Inferior parietal cortex (tissue), 1 donor: ENCODE measurements at regions not wholly inside any gene's neighbourhood (a gene's known extent, or its start where the extent isn't known, plus 50 kb on each side); places are given as distances from the start of the nearest gene placed in this dataset.

Source experiments
- DNase-seq: peaks from one replicate; pipeline ENCODE4 v3.0.0-alpha.2; 2016; ENCODE audit errors: extremely low spot score

DNA sequence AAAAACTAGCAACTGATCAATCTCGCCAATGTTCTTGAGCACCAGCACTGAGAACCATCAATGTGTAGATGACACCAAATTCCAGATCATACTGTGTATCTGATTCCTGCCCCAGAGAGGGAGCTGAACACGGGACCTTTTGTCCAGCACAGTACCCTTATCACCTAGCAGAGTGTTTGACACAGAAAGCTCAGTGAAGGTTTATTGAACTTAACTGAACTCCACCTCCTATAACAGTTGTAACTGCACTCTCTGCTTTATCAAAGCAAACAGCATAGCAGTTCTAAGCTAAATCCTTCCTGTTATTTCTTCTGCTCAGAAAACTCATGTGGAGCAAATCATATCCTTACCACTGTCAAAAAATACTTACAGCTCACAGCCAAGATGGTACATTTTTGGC is 183.4 kb upstream of the SLCO3A1 start:
- no peak for DNase-seq

DNA sequence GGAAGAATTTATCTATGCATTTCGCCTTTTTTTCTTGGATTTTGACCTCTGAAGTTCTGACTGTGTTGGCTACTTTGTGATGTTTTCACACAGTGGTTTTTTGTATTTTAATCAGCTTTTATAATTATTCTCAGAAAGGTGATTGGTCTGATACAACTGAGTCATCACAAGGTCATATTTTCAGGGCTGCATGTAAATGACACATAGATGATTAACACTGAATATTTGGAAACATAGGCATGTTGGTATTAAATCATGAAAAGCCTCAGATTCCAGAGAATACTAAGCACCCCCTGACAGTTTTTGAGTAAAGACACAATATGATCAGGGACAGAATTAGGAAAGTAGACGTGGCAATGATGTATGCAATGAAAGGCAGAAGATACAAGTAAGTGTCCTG is 175.5 kb upstream of the SLCO3A1 start:
- no peak for DNase-seq

DNA sequence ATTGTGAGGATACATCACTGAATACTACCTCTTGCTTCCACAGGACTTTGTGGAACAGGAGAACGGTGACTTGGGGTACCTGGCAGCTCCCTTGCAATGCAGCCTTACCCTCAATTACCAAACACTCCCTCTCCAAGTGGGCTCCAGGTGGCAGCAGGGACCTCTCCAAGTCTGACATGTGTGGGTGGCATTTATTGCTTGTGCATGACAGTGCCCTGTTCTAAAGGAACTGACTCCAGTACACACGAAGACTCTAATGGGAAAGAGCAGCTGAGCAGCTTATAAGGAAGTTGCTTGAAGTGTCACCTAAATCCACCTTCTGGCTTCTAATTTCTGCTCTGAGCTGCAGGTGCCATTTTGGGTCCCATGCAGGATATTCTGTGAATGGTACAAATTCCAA is 174.1 kb upstream of the SLCO3A1 start:
- peak; percentile 13 for DNase-seq

DNA sequence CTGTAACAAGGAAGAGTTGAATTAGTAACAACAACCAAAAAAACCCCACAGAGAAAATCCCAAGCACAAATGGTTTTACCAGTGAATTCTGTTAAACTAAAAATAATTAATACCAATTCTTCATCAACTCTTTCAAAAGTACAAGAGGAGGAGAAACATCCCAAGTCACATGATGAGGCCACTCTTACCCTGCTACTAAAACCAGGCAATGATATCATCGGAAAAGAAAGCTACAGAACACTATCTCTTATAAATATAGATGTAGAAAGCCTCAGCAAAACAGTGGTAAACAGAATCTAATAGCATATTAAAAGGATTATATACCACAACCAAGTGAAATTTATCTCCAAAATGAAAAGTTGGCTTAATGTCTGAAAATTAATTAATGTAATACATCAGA is 168.1 kb upstream of the SLCO3A1 start:
- DNase-seq: no peak

DNA sequence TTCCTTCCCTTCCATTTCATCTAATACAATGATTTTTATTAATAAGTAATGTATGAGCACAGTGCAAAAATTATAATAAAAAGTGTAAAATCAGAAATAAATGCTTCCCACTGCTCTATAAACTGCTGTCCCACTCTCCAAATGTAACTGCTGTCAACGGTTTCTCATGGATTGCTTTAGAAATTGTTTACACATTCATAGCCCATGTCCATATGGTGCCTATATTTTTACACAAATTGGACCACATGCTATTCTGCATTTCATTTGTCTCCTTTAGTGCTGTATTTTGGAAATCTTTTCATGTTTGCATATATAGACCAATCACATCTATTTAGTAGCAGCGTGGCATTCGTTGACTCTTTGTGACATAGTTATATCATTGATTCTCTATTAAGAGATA is 164.7 kb upstream of the SLCO3A1 start:
- DNase-seq: no peak

DNA sequence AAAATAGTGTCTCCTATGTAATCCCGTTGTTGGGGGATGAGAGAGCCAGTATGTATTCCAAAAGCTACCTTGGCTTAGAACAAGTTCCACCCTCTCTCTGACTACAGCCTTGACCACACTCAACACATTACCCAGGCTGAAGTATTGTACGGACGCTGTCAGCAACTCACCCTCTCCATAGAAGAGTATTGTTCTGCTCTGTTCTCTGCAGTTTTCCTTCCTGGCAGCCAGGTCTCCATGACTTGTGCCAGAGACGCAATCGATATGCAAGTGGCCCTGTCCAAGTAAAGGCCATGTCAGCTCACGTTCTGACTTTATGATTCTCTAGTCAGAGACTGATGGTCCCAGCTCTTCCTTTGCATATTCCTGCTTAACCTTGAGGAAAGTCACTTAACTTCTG is 164.1 kb upstream of the SLCO3A1 start:
- DNase-seq: no peak

DNA sequence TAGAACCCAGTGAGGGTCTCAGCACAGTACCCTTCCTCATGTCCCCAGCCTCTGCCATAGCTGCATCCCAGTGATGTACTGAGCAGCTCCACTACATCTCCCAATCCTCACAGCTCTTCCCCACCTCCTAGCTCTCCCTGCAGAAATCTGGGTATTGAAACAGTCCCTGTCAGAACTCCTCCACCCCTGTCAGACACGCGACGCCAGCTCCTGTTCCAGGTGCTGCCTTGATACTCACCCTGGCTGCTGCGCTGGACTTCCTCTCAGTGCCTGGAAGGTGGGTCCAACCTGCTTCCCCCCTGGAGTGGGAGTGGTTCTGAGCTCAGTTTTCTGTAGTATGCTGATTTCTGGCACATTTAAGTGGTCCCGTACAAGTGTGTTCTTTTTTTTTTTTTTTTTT is 160.9 kb upstream of the SLCO3A1 start:
- DNase-seq: no peak

DNA sequence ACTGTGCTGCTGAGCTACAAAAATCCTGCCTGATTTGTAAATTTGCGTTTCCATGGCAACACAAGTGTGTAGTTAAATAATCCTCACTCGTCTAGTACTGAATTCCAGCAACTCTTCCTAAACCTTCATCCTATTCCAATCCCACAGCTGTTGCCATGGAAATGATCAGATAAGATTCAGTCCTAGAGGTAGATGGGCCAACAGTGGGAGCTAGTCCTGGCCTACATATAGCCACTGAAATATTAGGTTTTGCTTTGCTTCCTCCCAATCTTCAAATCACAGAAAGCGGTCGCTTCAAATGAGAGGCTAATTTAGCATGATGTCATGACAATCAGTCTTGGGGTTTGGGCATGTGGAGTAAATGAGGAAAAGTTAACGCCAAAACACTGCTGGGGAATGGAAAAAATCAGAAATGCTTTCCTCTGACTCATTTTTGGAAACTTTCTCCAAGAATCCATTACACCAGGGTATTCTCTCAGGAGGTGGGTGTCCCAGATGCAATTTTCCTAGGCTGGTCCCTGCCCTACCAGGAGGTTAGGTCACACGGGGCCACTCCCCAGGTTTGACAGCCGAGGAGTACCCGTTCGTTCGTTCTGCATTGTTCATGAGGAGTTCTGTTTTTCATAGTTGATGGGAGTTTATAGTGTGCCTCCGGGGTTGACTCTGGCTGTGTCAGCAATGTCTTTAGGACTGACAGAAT is 159.2 kb upstream of the SLCO3A1 start:
- DNase-seq: peak; percentile 66

DNA sequence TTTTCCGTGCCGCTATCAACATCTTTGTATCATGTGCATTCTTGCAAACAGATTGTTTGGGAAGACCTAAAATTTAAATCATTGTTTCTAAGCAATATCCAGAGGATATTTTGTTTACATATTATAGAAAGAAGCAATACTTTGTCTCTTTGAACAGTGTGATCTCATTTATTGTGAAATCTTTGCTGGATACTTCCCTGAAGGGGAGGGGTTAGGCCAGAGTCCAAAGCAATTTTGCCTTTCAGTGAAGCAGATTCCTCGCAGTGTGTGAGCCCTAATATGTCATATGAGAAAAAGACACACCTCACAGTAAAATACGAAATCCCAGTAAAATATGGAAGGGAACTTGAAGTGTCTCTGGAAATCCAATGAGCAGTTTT is 158.7 kb upstream of the SLCO3A1 start:
- DNase-seq: peak; percentile 39

DNA sequence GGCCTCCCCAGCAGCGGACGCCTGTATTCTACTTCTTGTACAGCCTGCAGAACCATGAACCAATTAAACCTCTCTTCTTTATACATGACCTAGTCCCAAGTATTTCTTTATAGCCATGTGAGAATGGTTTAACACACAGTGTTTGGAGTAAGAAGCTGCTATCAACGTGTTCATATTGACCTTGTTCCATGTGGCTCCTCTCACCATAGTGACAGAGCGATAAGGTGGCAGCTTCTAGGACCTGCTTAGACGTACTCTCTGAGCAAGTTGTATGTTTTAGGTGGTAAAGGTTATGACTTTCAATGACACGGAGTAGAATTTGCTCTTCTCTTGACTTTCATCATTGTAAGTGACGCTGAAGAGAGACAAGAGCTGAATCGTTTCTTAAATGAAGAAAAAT is 157.7 kb upstream of the SLCO3A1 start:
- no peak for DNase-seq

DNA sequence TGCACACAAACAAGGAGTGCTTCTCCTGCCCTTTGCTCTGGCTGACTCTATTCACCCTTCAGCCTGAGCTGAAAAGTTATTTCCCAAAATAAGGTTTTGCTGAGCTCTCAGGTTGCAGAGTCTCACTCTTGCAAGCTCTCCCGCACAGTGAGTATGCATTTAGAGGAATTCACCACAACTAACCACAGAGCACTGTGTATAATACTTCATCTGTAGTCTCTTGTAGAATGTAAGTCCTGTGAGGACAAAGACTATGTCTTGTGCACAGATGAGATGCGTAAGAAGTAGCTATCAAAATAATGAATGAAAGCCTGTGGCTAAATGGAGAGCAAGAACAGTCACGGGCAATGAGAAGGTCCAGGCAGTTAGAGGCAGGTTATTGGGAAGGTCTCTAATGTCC is 156.5 kb upstream of the SLCO3A1 start:
- no peak for DNase-seq

DNA sequence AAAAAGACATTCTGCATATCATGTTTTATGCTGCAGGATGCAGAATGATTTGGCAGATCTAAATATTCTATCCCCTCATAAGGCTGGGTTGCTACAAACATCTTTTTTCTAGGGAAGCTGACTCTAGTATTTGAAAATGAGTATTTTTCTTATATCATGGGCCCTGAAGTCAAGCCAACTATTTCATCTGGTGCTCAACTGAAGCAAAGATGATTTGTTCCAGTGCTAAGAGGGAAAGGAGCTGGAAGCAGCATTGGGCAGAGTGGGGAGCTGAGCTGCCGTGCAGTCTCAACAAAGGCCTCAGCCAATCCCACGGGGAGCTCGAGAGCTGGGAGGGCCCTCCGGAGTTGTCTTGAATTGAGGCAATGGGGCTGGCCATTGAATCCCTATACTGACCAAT is 155.3 kb upstream of the SLCO3A1 start:
- no peak for DNase-seq

DNA sequence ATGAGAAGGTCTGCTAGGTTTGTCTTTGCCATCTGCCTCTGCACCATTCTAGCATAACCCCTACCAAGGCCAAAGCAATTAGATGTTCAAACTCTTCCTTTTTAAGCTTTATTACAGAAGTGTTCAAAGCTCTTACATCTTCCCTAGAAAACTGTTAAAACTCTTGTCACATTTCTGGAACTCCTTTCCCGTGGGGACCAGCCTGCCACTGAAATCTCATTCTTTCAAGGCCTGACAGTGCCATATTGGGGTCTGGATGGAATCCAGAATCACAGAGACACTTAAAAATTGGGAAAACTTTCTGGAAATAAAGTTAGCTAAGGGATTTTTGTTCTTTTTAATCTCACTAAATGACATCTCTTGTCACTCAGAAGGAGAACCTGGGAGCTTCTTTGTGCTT is 153.8 kb upstream of the SLCO3A1 start:
- no peak for DNase-seq

DNA sequence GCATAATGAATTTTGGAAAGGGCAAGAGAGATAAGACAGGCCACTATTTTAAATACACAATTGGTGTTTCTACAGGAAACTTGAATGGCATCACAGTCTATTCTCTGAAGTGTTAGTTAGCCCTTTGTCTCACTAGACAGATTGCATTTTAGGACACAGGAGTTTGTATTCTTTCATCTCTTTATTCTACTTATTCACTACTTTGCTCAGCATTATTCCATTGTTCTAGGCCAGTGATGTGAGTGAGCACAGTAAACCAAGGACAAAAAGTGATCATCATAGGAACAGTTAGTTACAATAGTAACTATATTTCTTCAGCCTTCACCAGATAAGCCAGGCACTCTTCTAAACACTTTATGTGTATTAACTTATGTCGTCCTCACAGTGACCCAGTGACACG is 150.2 kb upstream of the SLCO3A1 start:
- no peak for DNase-seq

DNA sequence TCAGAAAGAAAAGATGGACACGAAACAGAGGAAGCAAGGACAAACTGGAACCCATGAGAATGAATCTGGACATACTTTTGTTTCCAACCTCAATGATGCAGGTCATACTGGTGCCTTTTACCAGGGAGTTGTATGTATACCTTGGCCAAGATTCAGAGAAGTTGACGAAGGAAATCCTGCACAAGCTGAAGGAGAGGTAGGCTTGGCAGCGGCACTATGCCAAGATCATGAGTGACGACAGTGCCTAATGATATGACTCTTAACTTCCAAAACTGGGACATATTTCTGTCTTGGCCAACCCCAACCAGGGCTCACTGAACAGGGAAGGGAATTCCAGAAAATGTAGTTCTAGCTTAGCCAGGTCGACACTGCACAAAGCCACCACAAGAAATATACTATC is 149.2 kb upstream of the SLCO3A1 start:
- DNase-seq: no peak

DNA sequence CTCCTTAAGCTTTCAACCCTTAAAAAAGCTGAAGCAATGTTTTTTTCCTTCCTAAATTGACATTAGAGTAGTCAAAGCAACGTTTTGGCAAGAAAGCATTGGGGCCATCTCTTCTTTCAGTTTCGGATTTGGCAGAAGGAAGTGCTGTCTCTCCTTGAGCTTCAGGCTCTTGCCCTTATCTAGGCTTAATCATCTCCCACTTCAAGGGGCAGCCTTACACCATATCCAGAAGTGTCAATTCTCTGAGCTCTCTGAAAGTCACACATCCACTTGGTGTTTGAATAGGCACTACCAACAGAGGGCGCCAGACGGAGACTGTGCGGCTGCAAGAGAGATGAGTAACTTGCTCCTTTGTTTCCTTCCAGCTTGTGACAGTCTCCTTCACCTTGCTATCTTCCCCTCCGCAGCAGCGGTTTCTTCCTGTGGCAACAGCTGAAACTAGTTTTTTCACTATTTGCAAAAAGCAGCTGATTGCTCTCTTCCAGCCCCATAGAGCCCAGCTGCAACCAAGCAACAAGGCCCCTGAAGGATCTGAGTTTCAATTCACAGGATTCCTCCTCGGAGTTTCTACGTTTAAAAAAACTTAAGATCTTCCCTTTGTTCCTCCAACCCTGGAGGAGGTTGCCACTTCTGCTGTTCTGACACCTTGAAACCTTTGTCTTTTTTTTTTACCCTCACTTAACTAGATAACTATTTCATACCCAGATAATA is 147.0 kb upstream of the SLCO3A1 start:
- peak; percentile 88 for DNase-seq

DNA sequence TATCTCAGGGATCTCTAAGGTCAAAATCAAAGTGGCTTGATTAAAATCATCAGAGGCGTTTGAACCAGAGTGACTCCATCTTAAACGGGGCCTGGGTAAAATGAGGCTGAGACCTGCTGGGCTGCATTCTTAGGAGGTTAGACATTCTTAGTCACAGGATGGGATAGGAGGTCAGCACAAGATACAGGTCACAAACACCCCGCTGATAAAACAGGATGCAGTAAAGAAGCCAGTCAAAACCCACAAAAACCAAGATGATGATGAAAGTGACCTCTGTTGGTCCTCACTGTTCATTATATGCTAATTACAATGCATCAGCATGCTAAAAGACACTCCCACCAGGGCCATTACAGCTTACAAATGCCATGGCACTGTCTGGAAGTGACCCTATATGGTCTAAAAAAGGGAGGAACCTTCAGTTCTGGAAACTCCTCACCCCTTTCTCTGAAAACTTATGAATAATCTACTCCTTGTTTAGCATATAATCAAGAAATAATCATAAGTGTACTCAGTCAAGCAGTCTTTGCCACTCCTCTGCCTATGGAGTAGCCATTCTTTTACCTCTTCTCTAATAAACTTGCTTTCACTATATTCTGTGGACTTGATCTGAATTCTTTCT is 143.3 kb upstream of the SLCO3A1 start:
- no peak for DNase-seq

DNA sequence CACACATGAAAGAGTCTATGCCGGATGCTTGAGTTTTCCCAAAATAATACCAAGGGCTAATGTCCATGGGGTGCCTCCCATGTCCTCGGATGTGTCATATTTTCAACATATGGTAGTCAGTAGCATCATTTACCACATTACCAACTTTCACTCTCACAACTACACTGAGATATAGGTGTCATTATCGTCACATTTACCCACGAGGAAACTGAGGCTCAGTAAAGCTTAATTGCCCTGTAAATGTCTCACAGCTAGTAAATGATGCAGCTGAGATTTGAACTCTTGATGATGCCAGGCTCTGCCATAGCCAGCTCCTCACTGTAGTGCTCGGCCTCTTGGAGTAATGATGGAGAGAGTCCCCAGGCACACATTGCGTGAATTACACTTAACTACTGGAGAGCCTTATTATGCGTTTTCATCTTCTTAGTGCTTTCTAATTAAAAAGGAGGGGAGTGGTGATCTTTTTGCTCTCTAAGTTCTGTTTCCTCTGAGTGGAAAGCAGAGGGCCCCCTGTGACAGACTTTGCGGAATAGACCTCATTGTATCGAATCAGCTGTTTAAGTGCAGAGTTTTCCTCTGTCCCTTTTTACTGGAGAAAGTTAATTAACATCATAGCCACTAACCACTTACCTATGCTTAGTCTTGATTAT is 142.0 kb upstream of the SLCO3A1 start:
- no peak for DNase-seq

DNA sequence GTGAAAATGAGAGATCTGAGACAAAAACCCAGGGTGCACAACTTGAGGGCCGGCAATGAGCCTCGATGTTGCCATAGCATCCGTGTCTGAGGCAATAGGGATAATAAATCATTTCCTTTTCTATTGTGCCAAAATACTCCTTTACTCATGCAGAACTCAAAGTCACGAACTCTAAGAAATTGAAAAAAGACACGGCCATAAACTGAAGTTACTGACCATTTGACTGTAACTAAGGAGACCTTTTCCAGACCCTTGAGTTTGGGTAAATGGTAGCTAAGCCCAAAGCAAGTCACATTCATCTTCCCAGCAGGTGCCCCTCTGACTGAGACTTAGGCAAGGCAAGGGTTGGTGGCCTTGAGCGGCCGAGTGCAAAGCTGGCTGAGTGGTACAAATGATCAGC is 141.2 kb upstream of the SLCO3A1 start:
- DNase-seq: no peak

DNA sequence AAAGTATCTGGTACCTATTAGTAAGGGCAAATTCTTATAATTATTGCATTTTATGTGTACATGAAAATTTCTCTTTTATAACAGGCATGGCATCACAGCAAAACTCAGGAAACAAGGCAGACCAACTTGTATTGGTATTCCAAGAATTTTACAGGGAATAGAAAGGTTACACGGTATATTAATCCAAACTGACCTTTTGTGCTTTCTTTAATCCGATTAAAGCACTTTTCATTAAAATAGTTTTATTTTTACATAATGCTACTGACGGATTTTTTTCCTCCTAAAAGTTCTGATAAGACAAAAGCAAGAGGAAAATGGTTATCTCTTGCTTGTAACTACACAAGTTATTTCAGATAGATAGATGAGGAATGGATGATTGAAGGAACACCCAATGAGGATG is 137.0 kb upstream of the SLCO3A1 start:
- no peak for DNase-seq

DNA sequence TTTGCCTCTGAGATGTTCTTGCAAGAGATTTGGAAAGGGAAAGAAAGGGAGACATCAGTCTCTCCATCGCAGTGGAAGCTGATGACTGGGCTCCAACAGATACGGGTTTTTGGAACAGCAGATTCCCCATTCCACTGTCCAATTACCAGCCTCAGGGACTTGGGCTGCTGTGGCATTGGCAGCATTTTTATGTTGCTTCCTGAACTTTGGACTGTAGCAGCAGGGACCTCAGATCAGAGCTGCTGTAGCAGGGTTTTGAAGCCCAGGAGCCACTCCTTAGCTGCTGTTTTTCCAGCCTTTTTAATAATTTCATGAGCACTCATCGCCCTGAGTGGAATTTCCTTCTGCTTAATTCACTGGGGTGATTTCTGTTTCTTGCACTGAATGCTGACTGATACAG is 135.7 kb upstream of the SLCO3A1 start:
- DNase-seq: no peak

DNA sequence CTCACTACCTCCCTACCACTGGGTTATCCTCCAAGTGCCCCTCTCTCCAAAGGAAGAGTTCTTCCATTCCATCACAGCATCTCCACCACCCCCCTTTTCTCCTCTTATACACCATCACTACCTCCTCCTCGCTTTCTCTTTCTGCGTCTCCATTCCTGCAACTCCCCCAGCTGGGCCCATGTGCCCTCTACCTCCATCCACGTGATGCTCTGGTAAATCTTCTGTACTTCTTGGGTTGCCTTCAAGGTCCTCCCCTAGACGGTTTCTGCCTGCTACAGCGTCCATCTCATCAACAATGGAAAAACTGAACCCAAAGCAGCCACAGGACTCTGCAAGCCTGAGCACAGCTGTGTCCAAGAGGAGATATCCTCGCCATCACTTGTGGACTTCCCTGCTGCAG is 129.5 kb upstream of the SLCO3A1 start:
- DNase-seq: no peak

DNA sequence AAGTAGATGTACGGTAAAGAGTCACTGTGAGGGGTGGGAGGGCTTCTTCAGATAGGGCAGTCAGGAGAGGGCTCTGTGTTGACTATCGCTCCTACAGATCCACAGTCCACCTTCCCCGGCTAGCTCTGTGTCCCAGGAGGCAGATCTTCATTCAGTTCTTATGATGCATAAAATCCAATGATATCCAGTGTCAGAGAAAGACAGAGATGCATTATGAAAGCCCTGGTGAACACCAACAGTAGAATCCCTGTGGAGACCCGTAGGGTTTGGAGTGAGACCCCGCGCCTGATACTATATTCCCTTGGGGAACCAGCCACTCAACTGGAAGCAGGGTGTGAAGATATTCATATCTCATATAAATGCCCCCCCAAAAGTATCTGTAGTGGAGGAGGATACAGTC is 119.8 kb upstream of the SLCO3A1 start:
- no peak for DNase-seq
